SK-N-MC (cell line): ENCODE measurements at regions not wholly inside any gene's neighbourhood (a gene's known extent, or its start where the extent isn't known, plus 50 kb on each side); places are given as distances from the start of the nearest gene placed in this dataset.
"Not testable (repeated sequence)": the region's sequence is repeated elsewhere in the genome, so short reads cannot be mapped to it uniquely, and the experiment has no call there.

ENCODE experiments used
- EZH2 ChIP-seq: fragments of 200-600 bp; sonication (generic); IDR thresholded peaks from one replicate; pipeline ENCODE4 v1.6.1; 2017; ENCODE audit warnings: antibody characterized with exemption
- POLR2AphosphoS5 ChIP-seq: IDR thresholded peaks from 2 replicates; pipeline ENCODE4 v1.6.1; 2012; ENCODE audit warnings: mild to moderate bottlenecking, low read depth, low read length, borderline replicate concordance

DNA sequence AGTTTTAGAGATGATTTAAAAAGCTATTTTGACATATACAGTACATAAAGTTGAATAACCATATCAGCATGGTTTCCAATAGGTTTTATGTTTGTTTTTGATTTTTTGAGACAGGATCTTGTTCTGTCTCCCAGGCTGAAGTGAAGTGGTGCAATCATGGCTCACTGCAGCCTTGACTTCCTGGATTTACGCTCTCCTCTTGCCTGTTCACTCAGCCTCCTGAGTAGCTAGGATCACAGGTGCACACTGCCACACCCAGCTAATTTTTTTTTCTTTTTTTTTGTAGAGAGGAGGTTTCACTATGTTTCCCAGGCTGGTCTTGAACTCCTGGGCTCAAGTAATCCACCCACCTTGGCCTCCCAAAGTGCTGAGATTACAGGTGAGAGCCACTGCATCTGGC lies 1366.4 kb downstream of the KHDRBS2 start:
- TF ChIP-seq EZH2, POLR2AphosphoS5: not testable (repeated sequence)
